Activated CD4-positive, alpha-beta T cell treated with anti-CD3 and anti-CD28 coated beads for 48 hours (primary cell): ENCODE measurements at regions not wholly inside any gene's neighbourhood (a gene's known extent, or its start where the extent isn't known, plus 50 kb on each side); places are given as distances from the start of the nearest gene placed in this dataset.
"Not testable (repeated sequence)": the region's sequence is repeated elsewhere in the genome, so short reads cannot be mapped to it uniquely, and the experiment has no call there.

Source experiments
- DNase-seq: peaks from one replicate; pipeline ENCODE4 v3.0.0-alpha.2; 2020

DNA sequence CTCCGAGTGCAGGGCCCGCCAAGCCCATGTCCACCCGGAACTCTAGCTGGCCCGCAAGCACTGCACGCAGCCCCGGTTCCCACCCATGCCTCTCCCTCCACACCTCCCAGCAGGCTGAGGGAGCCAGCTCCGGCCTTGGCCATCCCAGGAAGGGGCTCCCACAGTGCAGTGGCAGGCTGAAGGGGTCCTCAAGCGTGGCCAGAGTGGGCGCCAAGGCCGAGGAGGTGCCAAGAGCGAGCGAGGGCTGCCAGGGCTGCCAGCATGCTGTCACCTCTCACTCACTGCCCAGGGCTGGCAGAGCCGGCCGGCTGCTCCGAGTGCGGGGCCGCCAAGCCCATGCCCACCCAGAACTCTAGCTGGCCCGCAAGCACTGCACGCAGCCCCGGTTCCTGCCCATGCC is 75.5 kb upstream of the TBC1D5 start:
- DNase-seq: not testable (repeated sequence)

DNA sequence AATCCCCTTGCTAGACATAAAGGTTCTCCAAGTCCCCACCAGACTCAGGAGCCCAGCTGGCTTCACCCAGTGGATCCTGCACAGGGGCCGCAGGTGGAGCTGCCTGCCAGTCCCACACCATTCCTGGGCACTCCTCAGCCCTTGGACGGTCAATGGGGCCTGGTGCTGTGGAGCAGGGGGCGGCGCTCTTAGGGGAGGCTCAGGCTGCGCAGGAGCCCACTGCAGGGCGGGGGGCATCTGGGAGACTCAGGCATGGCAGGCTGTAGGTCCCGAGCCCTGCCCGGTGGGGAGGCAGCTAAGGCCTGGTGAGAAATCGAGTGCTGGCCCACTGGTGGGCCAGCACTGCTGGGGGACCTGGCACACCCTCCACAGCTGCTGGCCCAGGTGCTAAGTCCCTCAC is 75.1 kb upstream of the TBC1D5 start:
- no peak for DNase-seq

DNA sequence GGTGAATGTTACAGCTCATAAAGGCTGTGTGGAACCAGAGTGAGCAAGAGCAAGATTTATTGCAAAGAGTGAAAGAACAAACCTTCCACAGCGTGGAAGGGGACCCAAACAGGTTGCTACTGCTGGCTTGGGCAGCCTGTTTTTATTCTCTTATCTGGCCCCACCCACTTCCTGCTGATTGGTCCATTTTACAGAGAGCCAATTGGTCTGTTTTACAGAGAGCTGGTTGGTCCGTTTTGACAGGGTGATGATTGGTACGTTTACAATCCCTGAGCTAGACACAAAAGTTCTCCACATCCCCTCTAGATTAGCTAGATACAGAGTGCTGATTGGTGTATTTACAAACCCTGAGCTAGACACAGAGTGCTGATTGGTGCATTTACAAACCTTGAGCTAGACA is 74.4 kb upstream of the TBC1D5 start:
- not testable (repeated sequence) for DNase-seq

DNA sequence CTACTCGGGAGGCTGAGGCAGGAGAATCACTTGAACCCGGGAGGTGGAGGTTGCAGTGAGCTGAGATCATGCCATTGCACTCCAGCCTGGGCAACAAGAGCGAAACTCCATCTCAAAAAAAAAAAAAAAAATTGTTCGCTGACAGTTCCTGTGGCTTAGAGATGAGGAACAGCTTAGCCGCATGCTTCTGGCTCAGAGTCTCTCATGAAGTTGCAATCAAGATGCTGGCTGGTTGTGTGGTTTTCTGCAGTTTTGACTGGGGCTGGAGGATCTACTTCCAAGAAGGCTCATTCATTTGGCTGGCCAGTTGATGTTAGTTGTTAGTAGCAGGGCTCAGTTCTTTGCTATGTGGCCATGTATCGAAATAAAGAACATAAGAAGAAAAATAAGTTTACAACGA is 69.9 kb upstream of the TBC1D5 start:
- not testable (repeated sequence) for DNase-seq

DNA sequence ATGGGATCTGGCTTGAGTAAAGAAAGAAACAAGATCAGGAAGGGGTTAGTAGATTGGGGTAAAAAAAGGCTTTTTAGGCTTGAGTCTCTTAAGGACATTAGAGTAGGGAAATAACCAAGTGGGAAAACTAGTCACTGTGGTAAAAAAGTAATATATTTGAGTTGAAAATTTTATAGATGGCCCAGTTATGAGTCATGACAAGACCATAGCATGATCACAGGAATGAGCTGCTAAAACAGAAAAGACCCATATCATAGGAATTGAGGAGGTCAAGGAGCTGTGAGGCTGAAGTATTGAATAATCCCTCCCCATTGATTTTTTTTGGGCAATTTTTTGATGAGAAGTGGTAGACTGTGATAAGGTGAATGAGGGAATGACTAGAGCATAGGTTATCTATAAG is 69.2 kb upstream of the TBC1D5 start:
- DNase-seq: no peak

DNA sequence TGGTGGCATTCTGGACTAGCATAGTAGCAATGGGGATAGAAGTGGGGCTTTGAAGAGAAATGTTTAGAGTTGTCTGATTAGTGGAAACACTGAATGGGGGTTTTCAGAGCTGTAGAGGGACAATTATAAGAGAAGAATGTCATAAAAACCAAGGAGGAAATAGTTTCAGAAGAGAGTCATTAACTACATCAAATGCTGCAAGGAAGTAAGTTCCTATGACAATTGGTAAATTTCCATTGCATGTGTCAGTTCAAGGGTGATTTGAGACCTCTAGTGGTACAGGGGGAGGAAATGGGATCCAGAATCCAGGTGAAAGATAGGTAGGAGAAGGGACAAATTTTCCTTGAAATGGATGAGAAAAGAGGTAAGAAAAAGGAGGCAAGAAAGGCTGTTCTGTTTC is 68.3 kb upstream of the TBC1D5 start:
- no peak for DNase-seq

DNA sequence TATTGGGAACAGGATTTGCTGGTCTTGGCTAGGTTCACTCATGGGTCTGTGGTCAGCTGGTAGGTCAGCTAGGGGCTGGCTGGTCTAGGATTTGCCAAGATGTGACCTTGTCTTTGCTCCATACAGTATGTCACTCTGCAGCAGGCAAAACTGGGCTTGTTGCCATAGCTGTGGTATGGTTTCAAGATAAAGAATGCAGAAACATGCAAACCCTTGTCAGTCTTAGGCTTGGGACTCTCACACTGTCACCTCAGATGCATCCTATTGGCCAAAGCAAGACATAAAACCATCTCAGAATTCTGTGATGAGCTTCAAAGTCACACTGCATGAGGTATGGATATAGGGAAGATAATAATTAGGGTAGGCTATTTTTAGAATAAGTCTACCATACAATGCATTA is 66.6 kb upstream of the TBC1D5 start:
- no peak for DNase-seq

DNA sequence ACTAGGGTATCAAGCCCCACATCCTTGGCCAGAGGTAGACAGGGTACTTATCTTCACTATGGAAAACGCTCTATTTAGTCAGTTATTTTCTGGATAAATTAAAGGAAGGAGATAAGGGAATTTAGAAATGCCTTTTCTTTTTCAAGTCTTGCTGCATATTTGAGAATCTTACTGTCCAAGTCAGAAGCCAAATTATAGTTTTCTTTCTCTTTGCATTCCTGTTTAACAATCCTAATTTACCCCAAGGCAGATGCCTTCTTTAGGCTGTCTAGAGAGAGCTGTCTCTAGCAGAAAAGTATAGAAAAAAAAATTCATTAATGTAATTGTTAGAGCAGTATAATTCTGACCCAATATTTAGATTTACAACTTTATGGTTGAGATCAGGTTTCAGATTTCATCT is 64.4 kb upstream of the TBC1D5 start:
- DNase-seq: no peak

DNA sequence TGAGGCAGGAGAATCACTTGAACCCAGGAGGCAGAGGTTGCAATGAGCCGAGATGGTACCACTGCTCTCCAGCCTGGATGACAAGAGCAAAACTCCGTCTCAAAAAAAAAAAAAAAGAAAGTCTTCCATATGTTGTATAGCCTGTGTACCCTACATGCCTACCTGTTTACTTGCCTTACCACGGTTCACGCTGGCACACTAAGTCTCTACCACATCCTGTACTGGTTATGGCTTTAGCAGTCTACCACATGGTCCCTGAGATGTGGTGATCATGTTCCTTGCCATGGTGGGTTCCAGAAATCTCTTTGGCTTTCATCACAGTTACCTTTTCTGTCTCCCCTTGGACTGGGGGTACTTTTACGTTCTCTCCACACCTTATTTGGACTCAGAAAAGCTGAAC is 63.8 kb upstream of the TBC1D5 start:
- DNase-seq: no peak

DNA sequence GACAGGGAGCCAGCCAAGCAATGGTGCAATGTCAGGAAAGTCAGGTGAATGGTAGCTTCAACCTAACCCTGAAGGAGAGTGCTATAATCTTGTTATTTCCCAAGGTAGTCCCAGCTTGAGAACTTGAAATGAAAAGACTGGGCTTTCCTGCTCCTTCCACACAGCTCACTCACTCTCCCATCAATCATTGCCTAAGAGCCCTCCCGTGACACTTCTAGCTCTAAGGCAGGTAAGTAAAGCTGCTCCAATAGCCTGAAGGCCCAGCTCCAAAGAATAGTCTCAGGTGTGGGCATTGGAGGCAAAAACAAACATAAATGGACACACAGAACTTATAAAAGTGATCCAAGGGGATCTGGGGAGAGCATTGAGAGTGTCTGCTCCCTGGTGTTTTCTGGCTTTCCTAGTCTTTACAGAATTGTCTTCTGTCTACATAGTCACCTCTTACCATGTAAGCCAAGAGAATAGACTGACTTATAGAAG is 63.1 kb upstream of the TBC1D5 start:
- DNase-seq: no peak

DNA sequence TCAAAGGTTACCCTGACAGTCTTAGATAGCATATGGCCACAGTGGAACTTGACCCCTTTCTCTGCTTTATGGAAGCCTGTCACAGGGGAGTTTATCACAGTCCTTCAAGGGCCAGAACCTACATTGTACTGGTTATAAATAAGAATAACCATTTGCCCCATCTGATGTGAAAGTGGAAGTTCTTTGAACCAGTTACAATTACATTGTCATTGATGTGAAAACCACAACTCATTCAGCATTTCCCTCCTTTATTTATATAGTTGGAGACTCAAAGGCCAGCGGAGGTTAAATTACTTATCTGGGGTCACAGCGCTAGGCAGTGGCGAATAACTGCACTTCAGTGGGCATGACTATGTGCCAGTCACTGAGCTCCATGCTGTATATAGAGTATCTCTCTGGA is 60.5 kb upstream of the TBC1D5 start:
- DNase-seq: no peak

DNA sequence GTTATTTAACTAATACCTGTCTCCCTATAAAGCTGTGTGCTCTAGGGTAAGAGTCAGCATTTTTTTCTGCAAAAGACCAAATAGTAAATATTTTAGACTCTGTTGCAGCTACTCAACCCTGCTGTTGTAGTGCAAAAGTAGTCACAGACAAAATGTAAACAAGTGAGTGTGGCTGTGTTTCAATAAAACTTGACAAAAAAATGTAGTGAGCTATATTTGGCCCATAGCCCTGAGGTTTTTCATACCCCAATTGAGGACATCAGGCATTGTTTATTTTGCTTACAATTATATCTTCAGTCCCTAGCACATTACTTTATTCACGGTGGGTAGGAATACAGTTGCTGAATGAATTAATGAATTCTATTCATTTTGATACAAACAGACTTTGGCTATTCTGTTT is 58.7 kb upstream of the TBC1D5 start:
- no peak for DNase-seq

DNA sequence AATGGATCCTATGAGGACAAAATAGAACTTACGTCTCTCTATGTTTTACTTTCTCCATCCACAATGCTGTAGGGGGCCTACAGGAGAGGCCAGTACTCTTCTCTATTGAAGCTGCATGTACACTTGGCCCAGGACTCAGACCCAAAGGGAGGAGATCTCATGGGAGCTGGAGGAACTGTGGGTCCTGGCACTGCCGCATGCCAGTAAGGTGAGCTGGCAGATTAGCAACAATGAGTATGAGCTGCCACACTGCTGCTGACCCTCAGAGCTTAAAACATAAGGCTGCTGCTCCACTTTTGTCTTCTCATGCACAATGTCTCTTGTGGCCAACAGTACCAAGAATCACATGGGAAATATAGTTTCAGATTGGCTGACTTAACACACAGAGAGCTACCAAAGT is 57.8 kb upstream of the TBC1D5 start:
- no peak for DNase-seq

DNA sequence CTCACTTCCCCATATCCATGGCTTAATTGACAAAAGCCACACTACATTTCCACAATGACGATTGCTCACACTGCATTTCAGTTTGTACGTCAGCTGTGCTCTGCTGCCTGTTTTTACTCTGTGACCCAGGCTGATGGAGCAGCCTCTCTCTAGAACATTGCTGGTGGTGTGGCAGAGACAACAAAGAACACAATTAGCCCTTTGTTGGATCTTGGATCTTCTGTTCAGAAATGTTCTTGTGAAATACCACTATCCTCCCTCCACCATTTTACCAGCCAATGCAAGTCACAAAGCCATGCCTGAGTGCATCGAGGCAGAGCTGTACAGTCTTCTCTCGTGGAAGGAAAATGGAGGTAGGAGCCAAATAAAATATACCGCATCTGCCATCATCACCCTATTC is 56.9 kb upstream of the TBC1D5 start:
- no peak for DNase-seq

DNA sequence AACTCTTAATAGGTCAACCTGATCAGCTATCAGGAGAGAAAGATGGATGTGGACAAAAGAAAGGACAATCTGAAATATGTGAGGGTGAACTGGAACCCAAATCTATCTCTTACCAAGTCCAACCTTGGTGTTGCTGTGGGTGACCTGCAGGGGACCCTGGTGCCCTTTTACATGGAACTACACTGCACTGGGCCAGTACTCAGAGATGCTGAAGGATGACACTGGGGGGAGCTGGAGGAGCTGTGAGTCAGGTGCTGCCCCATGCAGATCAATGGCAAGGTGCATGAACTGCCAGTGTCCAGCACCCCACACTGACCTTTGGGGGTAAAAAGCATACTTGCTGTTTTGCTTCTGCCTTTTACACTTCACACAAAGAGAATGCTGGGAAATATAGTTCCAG is 55.6 kb upstream of the TBC1D5 start:
- no peak for DNase-seq

DNA sequence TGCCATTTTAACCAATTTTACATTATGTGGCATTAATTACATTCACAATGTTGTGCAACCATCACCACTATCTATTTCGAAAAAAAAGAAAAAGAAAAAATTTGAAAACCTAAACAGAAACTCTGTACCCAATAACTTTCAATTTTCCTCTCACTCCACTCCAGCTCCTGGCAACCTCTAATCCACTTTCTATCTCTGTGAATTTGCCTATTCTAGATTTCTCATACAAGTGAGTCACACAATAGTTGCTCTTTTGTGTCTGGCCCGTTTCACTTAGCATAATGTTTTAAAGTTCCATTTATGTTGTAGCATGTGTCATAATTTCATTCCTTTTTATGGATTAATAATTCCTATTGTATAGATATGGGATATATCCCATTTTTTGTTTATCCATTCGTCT is 53.3 kb upstream of the TBC1D5 start:
- DNase-seq: no peak

DNA sequence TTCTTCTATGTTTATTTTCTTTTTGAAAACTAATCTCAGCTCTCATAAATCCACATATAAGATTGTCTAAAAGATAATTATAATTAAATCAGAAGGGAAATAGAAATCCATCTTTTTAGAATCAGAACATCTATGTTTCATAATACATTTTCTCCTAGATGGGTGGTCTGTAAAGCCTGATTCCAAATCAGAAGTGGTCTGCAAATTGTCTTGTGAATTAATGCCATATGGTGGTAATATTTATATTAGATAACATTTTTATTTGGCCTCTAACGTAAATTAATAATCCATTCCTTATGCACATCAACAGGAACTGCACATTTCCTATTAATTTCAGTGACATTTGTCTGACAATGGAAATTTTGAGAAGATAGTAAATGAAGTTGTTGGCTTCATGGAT is 52.8 kb upstream of the TBC1D5 start:
- DNase-seq: no peak

DNA sequence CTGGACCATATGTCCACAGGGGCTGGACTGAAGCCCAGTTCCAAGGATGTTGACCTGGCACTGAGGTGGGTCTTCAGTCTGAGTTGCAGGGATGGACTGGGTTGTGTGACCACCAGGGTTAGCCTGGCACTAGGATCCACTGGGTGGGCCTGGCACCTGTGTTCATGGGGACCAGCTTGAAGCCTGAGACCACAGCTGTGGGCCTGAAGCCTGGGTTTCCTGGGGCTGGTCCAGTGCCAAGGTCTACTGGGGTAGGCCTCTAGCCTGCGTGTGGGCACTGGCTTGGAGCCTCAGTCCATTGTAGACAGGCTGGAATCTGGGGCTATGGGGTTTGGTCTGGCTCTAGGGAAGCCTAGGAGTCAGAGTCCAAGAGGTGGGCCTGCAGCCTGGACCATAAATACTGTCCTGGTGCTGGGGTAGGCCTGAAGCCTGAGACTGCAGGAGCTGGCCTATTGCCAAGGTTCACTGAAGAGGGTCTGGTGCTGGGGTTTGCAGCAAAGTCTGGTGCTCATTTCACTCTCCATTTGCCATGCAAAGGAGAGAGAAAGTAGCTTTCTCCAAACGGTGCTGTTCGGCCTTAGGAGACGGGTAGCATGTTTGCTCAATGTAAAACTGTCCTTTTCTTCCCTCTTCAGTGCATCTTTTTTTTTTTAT is 51.2 kb upstream of the TBC1D5 start:
- DNase-seq: no peak
